ENCODE measurements at regions not wholly inside any gene's neighbourhood (a gene's known extent, or its start where the extent isn't known, plus 50 kb on each side); places are given as distances from the start of the nearest gene placed in this dataset.

GRCh38 chr11:80517701-80518100 is 1076.9 kb upstream of the TENM4 start:
- no peak overlapping the region for H3K4me2 ChIP-seq (ENCODE audit: low read depth, low read length)
- TF ChIP-seq FOXC1 (CRISPR knock-in tag; IDR thresholded peaks at IDR 0.05; ENCODE audit: borderline replicate concordance) (no peak), BHLHE40 (IDR thresholded peaks at IDR 0.05; ENCODE audit: low read length) (no peak), NR2C2 (CRISPR knock-in tag; IDR thresholded peaks at IDR 0.05; ENCODE audit: borderline replicate concordance) (no peak), ZNF839 (CRISPR knock-in tag; IDR thresholded peaks at IDR 0.05; ENCODE audit: borderline replicate concordance) (no peak), LCORL (IDR thresholded peaks at IDR 0.05) (no peak), LCORL (CRISPR knock-in tag; IDR thresholded peaks at IDR 0.05) (no peak), NFE2 (CRISPR knock-in tag; IDR thresholded peaks at IDR 0.05) (no peak), POLR2AphosphoS2 (IDR thresholded peaks at IDR 0.05; ENCODE audit: low read depth, low read length) (no peak), HOXA3 (CRISPR knock-in tag; IDR thresholded peaks at IDR 0.05) (no peak), ZFP90 (CRISPR knock-in tag; IDR thresholded peaks at IDR 0.05; ENCODE audit: borderline replicate concordance) (no peak), MAFG (CRISPR knock-in tag; IDR thresholded peaks at IDR 0.05) (no peak), HES4 (CRISPR knock-in tag; IDR thresholded peaks at IDR 0.05; ENCODE audit: borderline replicate concordance) (no peak), ZNF891 (CRISPR knock-in tag; IDR thresholded peaks at IDR 0.05) (no peak), ZNF101 (CRISPR knock-in tag; IDR thresholded peaks at IDR 0.05; ENCODE audit: borderline replicate concordance, low read depth) (no peak), ZNF512B (CRISPR knock-in tag; IDR thresholded peaks at IDR 0.05; ENCODE audit: borderline replicate concordance) (no peak), MTA3 (CRISPR knock-in tag; IDR thresholded peaks at IDR 0.05) (no peak), TFDP2 (CRISPR knock-in tag; IDR thresholded peaks at IDR 0.05) (no peak), RARA (CRISPR knock-in tag; IDR thresholded peaks at IDR 0.05) (no peak), ADNP (CRISPR knock-in tag; IDR thresholded peaks at IDR 0.05) (no peak), PHF5A (CRISPR knock-in tag; IDR thresholded peaks at IDR 0.05; ENCODE audit: low read depth, unreplicated experiment) (no peak), HNF1B (CRISPR knock-in tag; IDR thresholded peaks at IDR 0.05) (no peak)
- FAIRE-seq (no peak), DNase-seq (ENCODE audit: low spot score) (no peak), ATAC-seq (no peak)
- H3K4me3 ChIP-seq (replicated peaks in 1 of 3; ENCODE audit: insufficient read depth in 1 of 3, low read depth in 2 of 3, low read length in 3 of 3), result no peak overlapping the region
- no peaks in the 10 kb centered on the region for H3K4me1 ChIP-seq (ENCODE audit: insufficient read depth, low read length)
- no TSS peak for BruUV-seq (replicated peaks)
- no peak overlapping the region for H3K9ac ChIP-seq (ENCODE audit: insufficient read depth, low read depth, low read length)
- CTCF ChIA-PET (ENCODE audit: low intra/inter-chr PET ratio, low total read pairs), result no interaction called here
- intact Hi-C loops (cut with micrococcal nuclease; ENCODE audit: unreplicated experiment), result no loop called here
- H3K79me2 ChIP-seq (ENCODE audit: insufficient read depth, low read length), result no peaks in the 10 kb centered on the region
- POLR2A ChIA-PET, result no interaction called here
- no peaks in the 10 kb centered on the region for H4K20me1 ChIP-seq (ENCODE audit: insufficient read depth, low read length)
- H3K36me3 ChIP-seq (replicated peaks in 1 of 2; ENCODE audit: control insufficient read depth in 1 of 2, insufficient read depth in 2 of 2, low read length in 2 of 2), result no peaks in the 10 kb centered on the region
- WGBS (ENCODE audit: low lambda C conversion rate), result 0% methylated on average over 1 of the region's 2 CpGs
- in situ Hi-C loops (cut with HindIII; ENCODE audit: extremely low pct_ligation_motif_present, low pct_unique_long_range_greater_than_20kb), result no loop called here
- no peak overlapping the region for H3K27ac ChIP-seq (ENCODE audit: extremely low read length, insufficient read depth, low read length)
- H3K9me3 ChIP-seq (ENCODE audit: low read length), result no peaks in the 10 kb centered on the region
- no peaks in the 10 kb centered on the region for H3K27me3 ChIP-seq (ENCODE audit: control insufficient read depth in 1 of 2, insufficient read depth in 2 of 2, low read length in 2 of 2)
- H2AFZ ChIP-seq (ENCODE audit: low read length), result no peak overlapping the region
